A549 (cell line): ENCODE measurements at regions not wholly inside any gene's neighbourhood (a gene's known extent, or its start where the extent isn't known, plus 50 kb on each side); places are given as distances from the start of the nearest gene placed in this dataset.

Experiments
- ATAC-seq, 2 experiments: fragments of 200-7000 bp in 1 of 2; fragments of >200 bp in 1 of 2; cut with Nextera tagmentation in 1 of 2; cut with Tn5 transposase in 1 of 2; 3 replicates each; pipeline versions ENCODE4 v1.8.0 to v1.9.1; 2018 to 2020; ENCODE audit warnings: mild to moderate bottlenecking in 1 of 2, moderate library complexity in 1 of 2
- CTCF ChIA-PET: fragments of 300-600 bp; sonication (Branson Sonifier 250); formaldehyde crosslinking; extraction: SDS; loops from one replicate; lab custom pipeline; 2021; ENCODE audit warnings: antibody characterized with exemption, inconsistent platforms; lab: Yijun Ruan, JAX
- POLR2A ChIA-PET: fragments of 350-600 bp; formaldehyde crosslinking; extraction: SDS; loops from one replicate; lab custom pipeline; 2021; ENCODE audit warnings: antibody characterized with exemption, inconsistent platforms; lab: Yijun Ruan, JAX
- DNase-seq, 2 experiments: peaks; one replicate each; pipeline versions ENCODE4 v3.0.0 to v3.0.0-alpha.2; 2011 to 2016; ENCODE audit warnings: low read depth in 1 of 2, low spot score in 1 of 2
- FAIRE-seq: peaks from 2 replicates; lab custom pipeline; 2011; peaks lifted over from hg19 to GRCh38; lab: Jason Lieb, UNC
- H3K27ac ChIP-seq, 2 experiments: fragments of >200 bp; sonication (Bioruptor Twin); formaldehyde crosslinking; 3 replicates each; pipeline ENCODE4 v1.5.1; 2016 to 2017
- H3K4me1 ChIP-seq: fragments of >200 bp; sonication (Bioruptor Twin); formaldehyde crosslinking; 3 replicates; pipeline ENCODE4 v1.6.1; 2016
- H3K4me2 ChIP-seq: fragments of >200 bp; sonication (Bioruptor Twin); formaldehyde crosslinking; 3 replicates; pipeline ENCODE4 v1.6.1; 2016
- H3K4me3 ChIP-seq: fragments of >200 bp; sonication (Bioruptor Twin); formaldehyde crosslinking; 3 replicates; pipeline ENCODE4 v1.5.1; 2016
- H3K9me3 ChIP-seq: fragments of >200 bp; sonication (Bioruptor Twin); formaldehyde crosslinking; 3 replicates; pipeline ENCODE4 v1.6.1; 2016
- CBX8 ChIP-seq: fragments of 200-600 bp; sonication (generic); IDR thresholded peaks from 2 replicates; pipeline ENCODE4 v1.6.1; 2016
- CEBPB ChIP-seq, 2 experiments: fragments of >200 bp in 1 of 2; sonication (Bioruptor Twin) in 1 of 2; formaldehyde crosslinking in 1 of 2; IDR thresholded peaks; 2 replicates each; pipeline ENCODE4 v1.6.1; 2012 to 2016
- CHD2 ChIP-seq: fragments of 150-350 bp; IDR thresholded peaks from 2 replicates; pipeline ENCODE4 v1.6.1; 2014; ENCODE audit warnings: low read length; ENCODE audit not compliant: partially characterized antibody
- EHMT2 ChIP-seq: fragments of 200-600 bp; sonication (generic); IDR thresholded peaks from 2 replicates; pipeline ENCODE4 v1.6.1; 2016; ENCODE audit warnings: antibody characterized with exemption, low read depth, mild to moderate bottlenecking, moderate library complexity
- EP300 ChIP-seq, 2 experiments: fragments of >200 bp; sonication (Bioruptor Twin); formaldehyde crosslinking; IDR thresholded peaks; 2 replicates in 1 of 2; 3 replicates in 1 of 2; pipeline ENCODE4 v1.6.1; 2016 to 2017
- ESRRA ChIP-seq: fragments of 150-350 bp; IDR thresholded peaks from 2 replicates; pipeline ENCODE4 v1.6.1; 2014; ENCODE audit warnings: mild to moderate bottlenecking, low read length, borderline replicate concordance
- FOSB ChIP-seq: fragments of 250-450 bp; sonication (Bioruptor Pico); IDR thresholded peaks from 2 replicates; pipeline ENCODE4 v1.5.0; 2020; ENCODE audit warnings: mild to moderate bottlenecking, moderate library complexity
- FOSL2 ChIP-seq, 2 experiments: fragments of 450-650 bp in 1 of 2; fragments of >200 bp in 1 of 2; sonication (Bioruptor Twin) in 1 of 2; formaldehyde crosslinking; IDR thresholded peaks; 2 replicates each; pipeline versions ENCODE4 v1.5.0 to v1.6.1; 2016 to 2020; ENCODE audit warnings: mild to moderate bottlenecking in 1 of 2, moderate library complexity in 1 of 2
- HDAC2 ChIP-seq: fragments of 200-600 bp; sonication (generic); IDR thresholded peaks from 2 replicates; pipeline ENCODE4 v1.6.1; 2016
- JUN ChIP-seq, 2 experiments: fragments of >200 bp; sonication (Bioruptor Twin); formaldehyde crosslinking; IDR thresholded peaks; 2 replicates in 1 of 2; 3 replicates in 1 of 2; pipeline ENCODE4 v1.6.1; 2016 to 2017
- JUNB ChIP-seq: fragments of >200 bp; sonication (Bioruptor Twin); formaldehyde crosslinking; IDR thresholded peaks from 2 replicates; pipeline ENCODE4 v1.6.1; 2016
- MAZ ChIP-seq: fragments of 150-350 bp; IDR thresholded peaks from 2 replicates; pipeline ENCODE4 v1.6.1; 2014; ENCODE audit warnings: antibody characterized with exemption, low read depth, low read length, borderline replicate concordance
- MYC ChIP-seq: IDR thresholded peaks from 2 replicates; pipeline ENCODE4 v1.6.1; 2012; ENCODE audit warnings: mild to moderate bottlenecking, inconsistent platforms, low read length, improper control_type of control experiment, borderline replicate concordance
- NR3C1 ChIP-seq: fragments of >200 bp; sonication (Bioruptor Twin); formaldehyde crosslinking; IDR thresholded peaks from 3 replicates; pipeline ENCODE4 v1.6.1; 2017
- PHF8 ChIP-seq: fragments of 200-600 bp; sonication (generic); IDR thresholded peaks from 2 replicates; pipeline ENCODE4 v1.6.1; 2016; ENCODE audit warnings: low read depth, mild to moderate bottlenecking, antibody characterized with exemption, moderate library complexity, borderline replicate concordance
- POLR2AphosphoS2 ChIP-seq: conservative IDR thresholded peaks from 2 replicates; pipeline ENCODE4 v1.6.1; 2012; ENCODE audit warnings: low read length, improper control_type of control experiment, inconsistent platforms
- RARB ChIP-seq: fragments of 250-450 bp; sonication (Bioruptor Pico); IDR thresholded peaks from 2 replicates; pipeline ENCODE4 v1.8.0; 2021; ENCODE audit warnings: mild to moderate bottlenecking, moderate library complexity
- RFX5 ChIP-seq: fragments of 450-650 bp; IDR thresholded peaks from 2 replicates; pipeline ENCODE4 v1.7.1; 2014; ENCODE audit warnings: antibody characterized with exemption, mild to moderate bottlenecking, moderate library complexity
- TP53 ChIP-seq: fragments of 250-450 bp; sonication (Bioruptor Pico); IDR thresholded peaks from 2 replicates; pipeline ENCODE4 v1.5.0; 2021; ENCODE audit warnings: mild to moderate bottlenecking, moderate library complexity
- ZC3H11A ChIP-seq: fragments of 450-650 bp; IDR thresholded peaks from 2 replicates; pipeline ENCODE4 v1.6.1; 2014; ENCODE audit warnings: antibody characterized with exemption, mild to moderate bottlenecking
- ZSCAN20 ChIP-seq: fragments of 250-450 bp; sonication (Bioruptor Pico); IDR thresholded peaks from 2 replicates; pipeline ENCODE4 v1.8.0; 2022; ENCODE audit warnings: mild to moderate bottlenecking, moderate library complexity
- WGBS: methylation state at CpG from one replicate; pipeline ENCODE4 v1.1.6; 2017; ENCODE audit errors: missing lambda C conversion rate; 5-methylcytosine and 5-hydroxymethylcytosine counted together
- TF ChIP-seq, protein P1 (sequence below): fragments of >200 bp; sonication (Bioruptor Twin); formaldehyde crosslinking; IDR thresholded peaks from 2 replicates; pipeline ENCODE4 v1.6.1; 2016
- TF ChIP-seq, protein P2 (sequence below): IDR thresholded peaks from 2 replicates; pipeline ENCODE4 v1.6.1; 2012
- TF ChIP-seq, protein P3 (sequence below): fragments of >200 bp; sonication (Bioruptor Twin); formaldehyde crosslinking; IDR thresholded peaks from 3 replicates; pipeline ENCODE4 v1.6.1; 2016
- TF ChIP-seq, protein P4 (sequence below): IDR thresholded peaks from 2 replicates; pipeline ENCODE4 v1.6.1; 2012
- TF ChIP-seq, protein P5 (sequence below): fragments of 250-450 bp; sonication (Bioruptor Pico); IDR thresholded peaks from 2 replicates; pipeline ENCODE4 v1.5.0; 2021; ENCODE audit warnings: mild to moderate bottlenecking, moderate library complexity, borderline replicate concordance
- TF ChIP-seq, protein P6 (sequence below): IDR thresholded peaks from 2 replicates; pipeline ENCODE4 v1.6.1; 2012; ENCODE audit warnings: low read depth, borderline replicate concordance

DNA sequence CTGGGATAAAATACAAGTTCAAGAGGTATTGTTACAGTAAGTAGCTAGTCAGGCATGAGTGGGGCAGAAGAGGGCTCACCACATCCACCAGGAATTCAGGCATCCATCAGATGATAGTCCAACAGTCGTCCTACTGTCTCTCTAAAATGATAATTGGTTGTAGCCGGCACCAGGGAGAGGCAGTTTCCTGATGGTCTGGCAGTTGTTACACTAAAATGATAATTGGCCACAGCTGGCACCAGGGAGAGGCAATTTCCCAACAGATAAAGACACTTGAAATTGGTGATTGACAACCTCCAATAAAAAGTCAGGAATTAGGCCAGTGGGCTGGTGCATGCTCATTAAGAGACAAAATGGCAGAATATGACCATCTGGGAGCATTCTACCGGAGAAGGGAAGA, 545.8 kb downstream of the AMY1C start:
- POLR2A ChIA-PET = no interaction called here
- WGBS = 21% methylated on average over 3 of the region's 3 CpGs

DNA sequence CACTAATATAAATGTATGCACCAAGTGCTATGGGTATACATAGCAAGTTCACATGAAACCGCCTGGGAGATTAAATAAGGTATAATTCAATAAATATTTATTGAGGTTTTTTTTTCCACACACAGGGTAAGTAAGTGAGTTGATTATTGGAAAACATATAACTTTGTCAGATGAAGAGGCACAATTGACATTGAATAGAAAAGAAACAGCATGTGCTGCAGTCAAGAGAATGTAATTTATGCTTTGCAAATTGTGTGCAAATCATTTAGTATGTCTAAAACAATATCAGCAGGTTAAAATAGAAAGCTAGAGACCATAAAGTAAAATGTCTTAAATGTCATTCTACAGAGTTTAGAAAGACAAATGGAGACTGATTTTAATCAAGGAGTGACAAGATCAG, 560.0 kb downstream of the AMY1C start:
- FAIRE-seq (no peak), DNase-seq (no peak), ATAC-seq (no peak)
- ChIA-PET POLR2A (no interaction called here), CTCF (no interaction called here)
- 0% methylated on average over 1 of the region's 1 CpG for WGBS
- no peak overlapping the region for H3K27ac ChIP-seq
- H3K4me3 ChIP-seq = no peak overlapping the region
- TF ChIP-seq ESRRA (no peak), EHMT2 (no peak), MAZ (no peak), EP300 (IDR thresholded peaks at IDR 0.05) (no peak), ZSCAN20 (CRISPR knock-in tag) (no peak), CHD2 (no peak), FOSL2 (IDR thresholded peaks at IDR 0.05) (no peak), FOSL2 (CRISPR knock-in tag; IDR thresholded peaks at IDR 0.05) (no peak), FOSB (CRISPR knock-in tag) (no peak), RFX5 (no peak), TP53 (CRISPR knock-in tag) (no peak), RARB (CRISPR knock-in tag) (no peak), JUN (IDR thresholded peaks at IDR 0.05) (no peak), HDAC2 (no peak)
- TF ChIP-seq, protein P1, sequence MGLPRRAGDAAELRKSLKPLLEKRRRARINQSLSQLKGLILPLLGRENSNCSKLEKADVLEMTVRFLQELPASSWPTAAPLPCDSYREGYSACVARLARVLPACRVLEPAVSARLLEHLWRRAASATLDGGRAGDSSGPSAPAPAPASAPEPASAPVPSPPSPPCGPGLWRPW = no peak
- no peaks in the 10 kb centered on the region for H3K9me3 ChIP-seq
- H3K4me2 ChIP-seq = no peak overlapping the region
- no peaks in the 10 kb centered on the region for H3K4me1 ChIP-seq

More for the DNA sequence above, 545.8 kb downstream of the AMY1C start:
- Histone ChIP-seq H3K27ac (no peak overlapping the region), H3K4me2 (no peak overlapping the region), H3K4me1 (no peaks in the 10 kb centered on the region), H3K4me3 (no peak overlapping the region), H3K9me3 (no peaks in the 10 kb centered on the region)
- FAIRE-seq (no peak), DNase-seq (no peak), ATAC-seq (no peak)
- CTCF ChIA-PET = no interaction called here
- TF ChIP-seq, protein P2, sequence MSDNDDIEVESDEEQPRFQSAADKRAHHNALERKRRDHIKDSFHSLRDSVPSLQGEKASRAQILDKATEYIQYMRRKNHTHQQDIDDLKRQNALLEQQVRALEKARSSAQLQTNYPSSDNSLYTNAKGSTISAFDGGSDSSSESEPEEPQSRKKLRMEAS = no peak
- TF ChIP-seq, protein P3, sequence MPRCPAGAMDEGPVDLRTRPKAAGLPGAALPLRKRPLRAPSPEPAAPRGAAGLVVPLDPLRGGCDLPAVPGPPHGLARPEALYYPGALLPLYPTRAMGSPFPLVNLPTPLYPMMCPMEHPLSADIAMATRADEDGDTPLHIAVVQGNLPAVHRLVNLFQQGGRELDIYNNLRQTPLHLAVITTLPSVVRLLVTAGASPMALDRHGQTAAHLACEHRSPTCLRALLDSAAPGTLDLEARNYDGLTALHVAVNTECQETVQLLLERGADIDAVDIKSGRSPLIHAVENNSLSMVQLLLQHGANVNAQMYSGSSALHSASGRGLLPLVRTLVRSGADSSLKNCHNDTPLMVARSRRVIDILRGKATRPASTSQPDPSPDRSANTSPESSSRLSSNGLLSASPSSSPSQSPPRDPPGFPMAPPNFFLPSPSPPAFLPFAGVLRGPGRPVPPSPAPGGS = no peak
- TF ChIP-seq ZC3H11A (no peak), ZSCAN20 (CRISPR knock-in tag) (no peak), MYC (no peak), POLR2AphosphoS2 (no peak), PHF8 (no peak), NR3C1 (no peak), CBX8 (no peak), JUNB (no peak), CEBPB (IDR thresholded peaks at IDR 0.05) (no peak)
- TF ChIP-seq, protein P4, sequence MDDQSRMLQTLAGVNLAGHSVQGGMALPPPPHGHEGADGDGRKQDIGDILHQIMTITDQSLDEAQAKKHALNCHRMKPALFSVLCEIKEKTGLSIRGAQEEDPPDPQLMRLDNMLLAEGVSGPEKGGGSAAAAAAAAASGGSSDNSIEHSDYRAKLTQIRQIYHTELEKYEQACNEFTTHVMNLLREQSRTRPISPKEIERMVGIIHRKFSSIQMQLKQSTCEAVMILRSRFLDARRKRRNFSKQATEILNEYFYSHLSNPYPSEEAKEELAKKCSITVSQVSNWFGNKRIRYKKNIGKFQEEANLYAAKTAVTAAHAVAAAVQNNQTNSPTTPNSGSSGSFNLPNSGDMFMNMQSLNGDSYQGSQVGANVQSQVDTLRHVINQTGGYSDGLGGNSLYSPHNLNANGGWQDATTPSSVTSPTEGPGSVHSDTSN = no peak

DNA sequence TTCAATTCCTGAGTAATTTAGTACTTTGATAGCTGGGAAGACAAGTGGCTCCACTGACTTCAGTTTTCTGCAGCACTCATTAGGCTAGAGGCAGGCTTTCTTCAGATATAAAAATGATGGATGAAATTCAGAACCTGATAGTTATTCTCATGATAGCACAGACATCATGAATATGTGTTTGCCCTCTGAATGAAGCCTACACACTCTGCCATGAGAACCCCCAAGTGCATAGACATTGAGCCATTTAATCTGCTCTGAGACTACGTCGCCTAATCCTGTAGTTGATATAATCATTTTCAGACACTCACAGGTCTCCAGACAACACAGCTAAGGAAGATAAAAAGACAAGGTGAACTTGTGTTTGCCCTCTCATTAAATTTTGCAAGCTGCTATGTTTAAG, 566.1 kb downstream of the AMY1C start:
- H3K4me2 ChIP-seq = no peak overlapping the region
- 52% methylated on average over 2 of the region's 2 CpGs for WGBS

More for the DNA sequence above, 566.1 kb downstream of the AMY1C start:
- Histone ChIP-seq H3K27ac (no peak overlapping the region), H3K4me1 (no peaks in the 10 kb centered on the region), H3K4me3 (no peak overlapping the region), H3K9me3 (no peaks in the 10 kb centered on the region)
- ChIA-PET CTCF (no interaction called here), POLR2A (no interaction called here)
- no peak for FAIRE-seq
- no peak for ATAC-seq
- TF ChIP-seq, protein P5, sequence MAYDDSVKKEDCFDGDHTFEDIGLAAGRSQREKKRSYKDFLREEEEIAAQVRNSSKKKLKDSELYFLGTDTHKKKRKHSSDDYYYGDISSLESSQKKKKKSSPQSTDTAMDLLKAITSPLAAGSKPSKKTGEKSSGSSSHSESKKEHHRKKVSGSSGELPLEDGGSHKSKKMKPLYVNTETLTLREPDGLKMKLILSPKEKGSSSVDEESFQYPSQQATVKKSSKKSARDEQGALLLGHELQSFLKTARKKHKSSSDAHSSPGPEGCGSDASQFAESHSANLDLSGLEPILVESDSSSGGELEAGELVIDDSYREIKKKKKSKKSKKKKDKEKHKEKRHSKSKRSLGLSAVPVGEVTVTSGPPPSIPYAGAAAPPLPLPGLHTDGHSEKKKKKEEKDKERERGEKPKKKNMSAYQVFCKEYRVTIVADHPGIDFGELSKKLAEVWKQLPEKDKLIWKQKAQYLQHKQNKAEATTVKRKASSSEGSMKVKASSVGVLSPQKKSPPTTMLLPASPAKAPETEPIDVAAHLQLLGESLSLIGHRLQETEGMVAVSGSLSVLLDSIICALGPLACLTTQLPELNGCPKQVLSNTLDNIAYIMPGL = no peak
- TF ChIP-seq, protein P6, sequence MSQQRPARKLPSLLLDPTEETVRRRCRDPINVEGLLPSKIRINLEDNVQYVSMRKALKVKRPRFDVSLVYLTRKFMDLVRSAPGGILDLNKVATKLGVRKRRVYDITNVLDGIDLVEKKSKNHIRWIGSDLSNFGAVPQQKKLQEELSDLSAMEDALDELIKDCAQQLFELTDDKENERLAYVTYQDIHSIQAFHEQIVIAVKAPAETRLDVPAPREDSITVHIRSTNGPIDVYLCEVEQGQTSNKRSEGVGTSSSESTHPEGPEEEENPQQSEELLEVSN = no peak
- DNase-seq = no peak
